DMS114 treated with DMSO at 0.1 percent for 48 hours (cell line): ENCODE measurements at regions not wholly inside any gene's neighbourhood (a gene's known extent, or its start where the extent isn't known, plus 50 kb on each side); places are given as distances from the start of the nearest gene placed in this dataset.

Experiments used
- DNase-seq: peaks from one replicate; lab custom pipeline; 2025; ENCODE audit not compliant: unreplicated experiment; lab: John Stamatoyannopoulos, UW

GRCh38 chr3:170732660-170733245 lies 137.2 kb downstream of the RPL22L1 start:
- DNase-seq, result no peak

- DNase-seq, result no peak
Observed at GRCh38 chr3:170731281-170731680, 138.7 kb downstream of the RPL22L1 start.

- DNase-seq, result no peak
Observed at GRCh38 chr3:170730071-170730812, 139.8 kb downstream of the RPL22L1 start.

- no peak for DNase-seq
Observed at GRCh38 chr3:170728181-170728580, 141.8 kb downstream of the RPL22L1 start.

- DNase-seq, result no peak
Observed at GRCh38 chr3:170727754-170728153, 141.9 kb upstream of the SLC7A14 start.

GRCh38 chr3:170726976-170727661 lies 141.2 kb upstream of the SLC7A14 start:
- DNase-seq, result no peak

GRCh38 chr3:170725285-170725731 lies 139.4 kb upstream of the SLC7A14 start:
- DNase-seq, result no peak

- DNase-seq, result no peak
Observed at GRCh38 chr3:170724599-170725280, 138.9 kb upstream of the SLC7A14 start.

- no peak for DNase-seq
Observed at GRCh38 chr3:170723241-170723640, 137.4 kb upstream of the SLC7A14 start.

- DNase-seq, result no peak
Observed at GRCh38 chr3:170721563-170721962, 135.7 kb upstream of the SLC7A14 start.

- DNase-seq, result no peak
Observed at GRCh38 chr3:170719300-170719699, 133.4 kb upstream of the SLC7A14 start.

- no peak for DNase-seq
Observed at GRCh38 chr3:170718848-170719247, 133.0 kb upstream of the SLC7A14 start.

- DNase-seq, result no peak
Observed at GRCh38 chr3:170717410-170718402, 131.8 kb upstream of the SLC7A14 start.

- no peak for DNase-seq
Observed at GRCh38 chr3:170716172-170716805, 130.4 kb upstream of the SLC7A14 start.

- no peak for DNase-seq
Observed at GRCh38 chr3:170714562-170715535, 129.0 kb upstream of the SLC7A14 start.

GRCh38 chr3:170714122-170714521 lies 128.2 kb upstream of the SLC7A14 start:
- DNase-seq, result no peak

- no peak for DNase-seq
Observed at GRCh38 chr3:170713653-170714052, 127.8 kb upstream of the SLC7A14 start.

GRCh38 chr3:170712798-170713197 lies 126.9 kb upstream of the SLC7A14 start:
- no peak for DNase-seq

GRCh38 chr3:170712336-170712735 lies 126.5 kb upstream of the SLC7A14 start:
- DNase-seq, result no peak
